GM19395 (cell line): ENCODE measurements at regions not wholly inside any gene's neighbourhood (a gene's known extent, or its start where the extent isn't known, plus 50 kb on each side); places are given as distances from the start of the nearest gene placed in this dataset.
"Not testable (repeated sequence)": the region's sequence is repeated elsewhere in the genome, so short reads cannot be mapped to it uniquely, and the experiment has no call there.

Experiments
- ATAC-seq: cut with Tn5 transposase; IDR thresholded peaks from one replicate; pipeline ENCODE4 v1.9.1; 2021; ENCODE audit warnings: mild to moderate bottlenecking, moderate library complexity; ENCODE audit not compliant: unreplicated experiment

- ATAC-seq = no peak
Measured at GRCh38 chr19:28314756-28315155, 898.2 kb downstream of the UQCRFS1 start.

GRCh38 chr19:28314287-28314686 lies 898.7 kb downstream of the UQCRFS1 start:
- no peak for ATAC-seq

GRCh38 chr19:28313633-28314032 lies 899.3 kb downstream of the UQCRFS1 start:
- ATAC-seq = no peak

- ATAC-seq = no peak
Measured at GRCh38 chr19:28312269-28312668, 900.7 kb downstream of the UQCRFS1 start.

GRCh38 chr19:28310829-28311228 lies 902.1 kb downstream of the UQCRFS1 start:
- not testable (repeated sequence) for ATAC-seq

- no peak for ATAC-seq
Measured at GRCh38 chr19:28309070-28309469, 903.9 kb downstream of the UQCRFS1 start.

DNA sequence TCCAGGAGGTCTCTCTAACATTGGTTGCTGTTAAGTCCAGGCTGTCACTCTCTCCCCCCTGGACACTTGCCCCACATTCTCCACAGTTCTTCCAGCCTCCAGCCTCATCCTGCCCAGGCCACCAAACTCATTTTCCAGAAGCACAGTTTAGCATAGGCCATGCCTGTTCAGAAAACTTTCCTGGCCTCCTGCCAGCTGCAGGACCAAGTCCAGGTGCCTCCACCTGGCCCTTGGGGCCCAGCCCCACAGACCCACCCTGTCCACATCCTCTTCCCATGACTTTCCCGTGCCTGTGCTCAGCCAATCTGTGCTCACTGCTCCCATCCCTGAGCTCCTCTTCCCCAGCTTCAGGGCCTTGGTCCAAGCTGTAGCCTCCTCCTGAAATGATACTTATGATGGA lies 905.0 kb downstream of the UQCRFS1 start:
- no peak for ATAC-seq

- no peak for ATAC-seq
Measured at GRCh38 chr19:28307487-28307886, 905.5 kb downstream of the UQCRFS1 start.

GRCh38 chr19:28305513-28305912 lies 907.4 kb downstream of the UQCRFS1 start:
- ATAC-seq = no peak

DNA sequence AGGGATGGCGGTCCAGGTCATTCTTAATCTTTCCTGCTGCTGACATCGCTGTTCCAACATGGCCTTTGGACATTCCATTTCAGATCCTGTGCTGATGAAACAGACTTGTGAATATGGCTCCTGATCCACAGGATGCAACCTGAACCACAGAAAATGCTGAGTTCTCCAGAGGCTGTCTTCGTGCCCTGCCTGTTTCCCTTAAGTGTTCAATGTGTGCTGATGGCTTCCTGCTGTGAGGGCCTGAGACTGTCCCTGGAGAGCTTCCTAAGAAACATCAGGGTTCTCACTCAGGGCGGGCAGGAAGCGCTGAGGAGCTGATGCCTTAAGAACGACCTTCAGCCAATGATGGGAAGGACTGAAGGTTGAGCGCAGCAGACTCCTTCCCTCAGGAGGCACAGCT lies 909.4 kb downstream of the UQCRFS1 start:
- no peak for ATAC-seq

GRCh38 chr19:28301961-28302360 lies 911.0 kb downstream of the UQCRFS1 start:
- ATAC-seq = no peak

DNA sequence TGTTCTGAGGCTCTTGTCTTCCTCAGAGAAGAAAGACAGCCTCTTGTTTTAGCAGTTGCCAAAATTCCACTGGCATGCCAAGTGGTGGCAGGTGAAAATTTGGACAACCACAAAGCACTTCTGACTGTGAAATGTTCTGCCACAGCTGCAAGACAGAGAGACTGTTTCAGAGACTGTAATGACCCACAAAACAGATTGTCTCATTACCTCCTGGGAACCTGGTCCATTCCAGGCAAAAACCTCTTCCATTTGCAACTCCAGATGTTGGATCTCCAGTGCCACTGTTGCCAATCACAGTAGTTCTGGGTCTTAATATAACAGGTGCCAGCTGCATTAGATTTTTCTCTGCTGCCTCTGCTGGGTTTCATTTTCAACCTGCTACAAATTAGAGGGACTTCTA lies 911.5 kb downstream of the UQCRFS1 start:
- no peak for ATAC-seq

- no peak for ATAC-seq
Measured at GRCh38 chr19:28299649-28300048, 913.3 kb downstream of the UQCRFS1 start.

DNA sequence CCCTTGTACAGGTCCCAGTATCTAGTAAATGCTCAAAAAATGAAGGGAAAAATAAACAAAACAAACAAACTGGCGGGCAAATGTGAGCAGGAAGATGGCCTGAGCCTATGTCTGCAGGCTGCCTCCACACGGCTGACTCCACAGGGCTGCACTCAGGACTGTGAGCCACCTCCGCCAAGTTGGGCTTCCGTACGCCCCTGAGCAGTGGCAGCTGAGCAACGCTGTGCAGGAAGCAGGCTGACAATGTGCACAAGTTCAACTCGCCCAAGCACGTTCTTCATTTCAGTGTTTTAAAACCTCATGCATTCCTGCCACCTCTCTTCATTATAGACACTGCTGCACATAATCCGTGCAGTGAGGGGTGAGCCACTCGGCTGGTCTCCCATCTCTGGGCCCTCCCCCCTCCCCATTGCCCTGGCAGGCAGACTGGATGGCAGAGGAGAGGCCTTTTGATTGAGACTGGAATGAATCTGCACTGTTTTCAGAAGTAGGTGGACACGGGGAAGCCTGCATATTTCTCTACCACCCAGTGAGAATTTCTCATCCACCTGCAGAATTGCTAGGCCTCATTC lies 915.3 kb downstream of the UQCRFS1 start:
- ATAC-seq = no peak

- no peak for ATAC-seq
Measured at GRCh38 chr19:28297036-28297435, 915.9 kb downstream of the UQCRFS1 start.

- ATAC-seq = no peak
Measured at GRCh38 chr19:28296506-28296905, 916.4 kb downstream of the UQCRFS1 start.

GRCh38 chr19:28294975-28295374 lies 918.0 kb downstream of the UQCRFS1 start:
- not testable (repeated sequence) for ATAC-seq

- no peak for ATAC-seq
Measured at GRCh38 chr19:28294395-28294794, 918.6 kb downstream of the UQCRFS1 start.

- ATAC-seq = no peak
Measured at GRCh38 chr19:28293685-28294084, 919.3 kb downstream of the UQCRFS1 start.

DNA sequence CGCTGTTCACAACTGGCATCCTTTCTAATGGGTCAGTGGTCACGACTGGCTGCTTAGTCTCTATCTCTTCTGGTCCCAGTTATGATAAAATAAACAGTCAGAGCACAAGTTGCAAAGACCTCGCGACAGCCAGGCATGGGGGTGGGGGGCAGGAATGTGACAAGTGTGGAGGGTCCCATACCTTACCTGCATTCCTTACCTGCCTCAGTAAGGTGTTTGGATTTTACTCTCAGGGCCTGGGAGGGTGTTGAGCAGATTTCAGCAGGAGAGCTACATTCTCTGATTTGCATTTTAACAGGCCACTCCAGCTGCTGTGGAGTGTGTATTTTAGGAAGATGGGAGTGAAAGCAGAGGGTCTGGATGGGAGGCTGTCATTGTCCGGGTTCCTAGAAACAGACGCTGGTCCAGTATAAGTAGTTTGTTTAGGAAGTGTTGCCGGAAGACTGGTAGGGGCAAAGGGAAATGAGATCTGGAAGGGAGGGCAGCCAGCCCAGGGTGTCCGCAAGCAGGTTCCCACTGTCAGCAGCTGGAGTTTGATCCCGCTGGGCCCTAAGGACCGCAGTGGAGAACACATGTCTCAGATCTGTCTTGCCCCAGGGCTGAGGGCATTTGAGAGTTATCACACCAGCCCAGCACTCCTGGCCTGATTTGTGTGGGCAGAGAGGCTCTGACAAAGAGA lies 920.0 kb downstream of the UQCRFS1 start:
- ATAC-seq = no peak

- ATAC-seq = no peak
Measured at GRCh38 chr19:28291874-28292273, 921.1 kb downstream of the UQCRFS1 start.

GRCh38 chr19:28290963-28291657 lies 921.8 kb downstream of the UQCRFS1 start:
- ATAC-seq = no peak
